Osteoblast (primary cell): ENCODE measurements at regions not wholly inside any gene's neighbourhood (a gene's known extent, or its start where the extent isn't known, plus 50 kb on each side); places are given as distances from the start of the nearest gene placed in this dataset.

Experiments used
- DNase-seq: peaks from one replicate; pipeline ENCODE4 v3.0.0; 2011; ENCODE audit warnings: low spot score, mixed read lengths; ENCODE audit not compliant: insufficient read length; ENCODE audit errors: missing footprints
- H2AFZ ChIP-seq: 2 replicates; pipeline ENCODE4 v1.6.0; 2011; ENCODE audit warnings: mild to moderate bottlenecking, low read length
- H3K27ac ChIP-seq: 2 replicates; pipeline ENCODE4 v1.5.1; 2011; ENCODE audit warnings: mild to moderate bottlenecking, low read depth, low read length, moderate library complexity
- H3K27me3 ChIP-seq: 2 replicates; pipeline ENCODE4 v1.6.0; 2012; ENCODE audit warnings: mild to moderate bottlenecking, control low read depth, inconsistent platforms, low read length, moderate library complexity; ENCODE audit not compliant: insufficient read depth
- H3K36me3 ChIP-seq: 2 replicates; pipeline ENCODE4 v1.5.1; 2011; ENCODE audit warnings: mild to moderate bottlenecking, low read length, control low read depth, moderate library complexity; ENCODE audit not compliant: insufficient read depth
- H3K4me1 ChIP-seq: 2 replicates; pipeline ENCODE4 v1.5.1; 2011; ENCODE audit warnings: mild to moderate bottlenecking, low read length, control low read depth, moderate library complexity; ENCODE audit not compliant: insufficient read depth
- H3K4me2 ChIP-seq: 2 replicates; pipeline ENCODE4 v1.6.0; 2011; ENCODE audit warnings: mild to moderate bottlenecking, low read length; ENCODE audit not compliant: insufficient read depth
- H3K4me3 ChIP-seq: fragments of 200-600 bp; sonication (generic); 3 replicates; pipeline ENCODE4 v1.5.1; 2012; ENCODE audit warnings: mild to moderate bottlenecking, low read length, inconsistent platforms; ENCODE audit not compliant: insufficient read depth
- H3K79me2 ChIP-seq: 2 replicates; pipeline ENCODE4 v1.6.0; 2012; ENCODE audit warnings: mild to moderate bottlenecking, low read length, control low read depth, inconsistent platforms; ENCODE audit not compliant: insufficient read depth
- H3K9me3 ChIP-seq: 2 replicates; pipeline ENCODE4 v1.5.1; 2011; ENCODE audit warnings: low read depth, low read length, control low read depth
- H4K20me1 ChIP-seq: 2 replicates; pipeline ENCODE4 v1.6.0; 2012; ENCODE audit warnings: mild to moderate bottlenecking, low read length, control low read depth; ENCODE audit not compliant: insufficient read depth
- TF ChIP-seq, protein P1 (sequence below): IDR thresholded peaks from 2 replicates; pipeline ENCODE4 v1.5.1; 2011; ENCODE audit warnings: mild to moderate bottlenecking, low read depth, low read length, moderate library complexity; ENCODE audit errors: extremely low read depth

DNA sequence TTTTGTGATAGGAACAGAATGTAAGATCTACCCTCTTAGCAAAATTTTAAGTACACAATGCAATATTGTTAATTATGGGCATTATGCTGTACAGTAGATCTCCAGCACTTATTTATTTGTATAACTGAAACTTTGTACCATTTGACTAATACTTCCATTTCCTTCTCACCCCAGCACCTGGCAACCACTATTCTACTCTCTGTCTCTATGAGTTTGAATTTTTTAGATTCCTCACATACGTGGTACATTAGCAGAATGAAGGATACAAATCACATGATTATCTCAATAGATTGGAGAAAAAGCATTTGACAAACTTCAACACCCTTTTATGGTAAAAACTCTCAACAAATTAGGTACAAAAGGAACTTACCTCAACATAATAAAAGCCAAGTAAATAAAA, 90.3 kb upstream of the DLX6 start:
- no peaks in the 10 kb centered on the region for H3K79me2 ChIP-seq
- no peak overlapping the region for H3K27ac ChIP-seq
- no peaks in the 10 kb centered on the region for H3K27me3 ChIP-seq
- H3K4me2 ChIP-seq: no peak overlapping the region
- H3K4me3 ChIP-seq: no peak overlapping the region
- H3K4me1 ChIP-seq: peaks cover 5% of the 10 kb centered on the region
- TF ChIP-seq, protein P1, sequence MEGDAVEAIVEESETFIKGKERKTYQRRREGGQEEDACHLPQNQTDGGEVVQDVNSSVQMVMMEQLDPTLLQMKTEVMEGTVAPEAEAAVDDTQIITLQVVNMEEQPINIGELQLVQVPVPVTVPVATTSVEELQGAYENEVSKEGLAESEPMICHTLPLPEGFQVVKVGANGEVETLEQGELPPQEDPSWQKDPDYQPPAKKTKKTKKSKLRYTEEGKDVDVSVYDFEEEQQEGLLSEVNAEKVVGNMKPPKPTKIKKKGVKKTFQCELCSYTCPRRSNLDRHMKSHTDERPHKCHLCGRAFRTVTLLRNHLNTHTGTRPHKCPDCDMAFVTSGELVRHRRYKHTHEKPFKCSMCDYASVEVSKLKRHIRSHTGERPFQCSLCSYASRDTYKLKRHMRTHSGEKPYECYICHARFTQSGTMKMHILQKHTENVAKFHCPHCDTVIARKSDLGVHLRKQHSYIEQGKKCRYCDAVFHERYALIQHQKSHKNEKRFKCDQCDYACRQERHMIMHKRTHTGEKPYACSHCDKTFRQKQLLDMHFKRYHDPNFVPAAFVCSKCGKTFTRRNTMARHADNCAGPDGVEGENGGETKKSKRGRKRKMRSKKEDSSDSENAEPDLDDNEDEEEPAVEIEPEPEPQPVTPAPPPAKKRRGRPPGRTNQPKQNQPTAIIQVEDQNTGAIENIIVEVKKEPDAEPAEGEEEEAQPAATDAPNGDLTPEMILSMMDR: no peak
- no peak overlapping the region for H2AFZ ChIP-seq
- no peaks in the 10 kb centered on the region for H4K20me1 ChIP-seq
- no peaks in the 10 kb centered on the region for H3K9me3 ChIP-seq
- no peak for DNase-seq
- H3K36me3 ChIP-seq: no peaks in the 10 kb centered on the region

DNA sequence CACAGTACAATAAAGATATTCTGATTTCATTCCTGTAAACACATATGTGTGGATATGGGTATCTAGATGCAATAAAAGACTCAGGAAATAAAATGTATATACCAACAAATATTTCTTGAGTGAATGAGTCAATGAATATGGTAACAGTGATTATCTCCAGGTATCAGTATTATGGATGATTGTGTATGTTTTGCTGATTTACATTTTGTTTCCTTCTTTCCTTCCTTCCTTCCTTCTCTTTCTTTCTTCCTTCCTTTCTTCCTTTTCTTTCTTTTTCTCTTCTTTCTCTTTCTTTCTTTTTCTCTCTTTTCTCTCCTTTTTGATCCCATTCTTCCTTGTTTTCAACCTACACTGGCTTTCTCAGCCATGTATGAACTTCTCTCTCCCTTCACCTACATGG, 85.3 kb upstream of the DLX6 start:
- H2AFZ ChIP-seq: no peak overlapping the region
- no peak for DNase-seq
- no peaks in the 10 kb centered on the region for H3K36me3 ChIP-seq
- TF ChIP-seq, protein P1: no peak
- H3K79me2 ChIP-seq: no peaks in the 10 kb centered on the region
- no peak overlapping the region for H3K4me3 ChIP-seq
- H3K27ac ChIP-seq: no peak overlapping the region
- H3K9me3 ChIP-seq: no peaks in the 10 kb centered on the region
- H4K20me1 ChIP-seq: no peaks in the 10 kb centered on the region
- no peak overlapping the region for H3K4me2 ChIP-seq
- no peaks in the 10 kb centered on the region for H3K27me3 ChIP-seq
- H3K4me1 ChIP-seq: no peaks in the 10 kb centered on the region

DNA sequence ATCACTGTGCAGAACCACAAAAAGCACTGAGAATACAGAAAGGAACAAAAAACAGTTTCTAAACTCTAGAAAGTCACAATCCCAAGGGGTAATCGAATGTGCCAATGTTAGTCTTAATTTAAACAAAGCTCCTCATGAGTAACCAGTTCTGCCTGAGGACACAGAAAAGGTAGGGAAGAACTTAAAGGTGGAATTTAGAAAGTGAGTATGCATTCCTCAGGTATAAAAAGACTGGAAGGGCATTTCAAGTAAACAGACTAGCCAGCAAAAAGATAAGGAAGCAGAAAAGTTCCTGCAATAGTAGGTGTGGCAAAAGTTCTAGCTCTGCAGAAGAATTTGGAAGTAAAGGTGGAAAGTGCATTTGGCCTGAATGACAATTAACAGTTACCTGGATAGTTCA, 84.6 kb upstream of the DLX6 start:
- Histone ChIP-seq H4K20me1 (no peaks in the 10 kb centered on the region), H3K4me2 (no peak overlapping the region)

DNA sequence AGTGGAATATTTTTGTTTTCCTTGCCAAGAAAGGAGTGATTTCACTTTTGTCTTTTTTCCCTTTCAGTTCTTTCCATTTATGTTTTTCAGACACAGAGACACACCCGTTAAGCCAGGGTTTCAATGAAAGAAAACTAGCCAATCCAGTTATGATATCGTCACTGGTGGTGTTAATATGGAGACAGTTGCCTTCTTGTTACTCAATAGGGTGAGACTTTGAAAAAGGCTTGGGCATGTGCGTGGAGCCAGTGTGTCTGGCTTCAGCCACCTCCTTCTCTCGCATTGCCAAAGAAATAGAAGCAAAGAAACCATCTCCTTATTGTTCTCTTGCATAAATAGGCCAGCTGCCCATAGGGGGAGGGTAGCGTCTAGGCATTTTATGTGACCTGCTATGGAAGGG, 84.1 kb upstream of the DLX6 start:
- TF ChIP-seq, protein P1: no peak
- DNase-seq: peak; percentile 8
- H3K9me3 ChIP-seq: no peaks in the 10 kb centered on the region

More for the DNA sequence above, 84.6 kb upstream of the DLX6 start:
- Histone ChIP-seq H3K27ac (no peak overlapping the region), H3K4me1 (no peaks in the 10 kb centered on the region), H3K4me3 (no peak overlapping the region), H3K36me3 (no peaks in the 10 kb centered on the region), H3K79me2 (no peaks in the 10 kb centered on the region), H3K9me3 (no peaks in the 10 kb centered on the region), H2AFZ (no peak overlapping the region), H3K27me3 (no peaks in the 10 kb centered on the region)
- TF ChIP-seq, protein P1: no peak
- peak; percentile 15 for DNase-seq

More for the DNA sequence above, 84.1 kb upstream of the DLX6 start:
- Histone ChIP-seq H3K4me1 (no peaks in the 10 kb centered on the region), H3K27me3 (no peaks in the 10 kb centered on the region), H3K27ac (no peak overlapping the region), H4K20me1 (no peaks in the 10 kb centered on the region), H3K4me3 (no peak overlapping the region), H3K36me3 (no peaks in the 10 kb centered on the region), H3K79me2 (no peaks in the 10 kb centered on the region), H2AFZ (no peak overlapping the region), H3K4me2 (no peak overlapping the region)
